Left lung (tissue), 4 donors: ENCODE measurements at regions not wholly inside any gene's neighbourhood (a gene's known extent, or its start where the extent isn't known, plus 50 kb on each side); places are given as distances from the start of the nearest gene placed in this dataset.

Experiments
- ATAC-seq: fragments of 200-7000 bp; cut with Tn5 transposase; one replicate; pipeline ENCODE4 v1.9.1; 2020; ENCODE audit warnings: moderate library complexity
- DNase-seq, 4 donors: peaks; one replicate each; pipeline ENCODE4 v3.0.0-alpha.2; 2013 to 2020
- H3K27ac ChIP-seq, 2 donors: fragments of 200-600 bp; sonication (generic) in 1 of 2; one replicate each; pipeline versions ENCODE4 v1.5.0 to v1.8.0; 2020 to 2021
- H3K27me3 ChIP-seq, 2 donors: fragments of 200-600 bp; sonication (generic) in 1 of 2; one replicate each; pipeline versions ENCODE4 v1.5.0 to v1.8.0; 2020 to 2021
- H3K36me3 ChIP-seq, 2 donors: fragments of 200-600 bp; sonication (generic) in 1 of 2; one replicate each; pipeline versions ENCODE4 v1.5.0 to v1.8.0; 2020 to 2021
- H3K4me1 ChIP-seq, 2 donors: fragments of 200-600 bp; one replicate each; pipeline ENCODE4 v1.8.0; 2021
- H3K4me3 ChIP-seq, 2 donors: fragments of 200-600 bp; sonication (generic) in 1 of 2; one replicate each; pipeline versions ENCODE4 v1.5.0 to v1.8.0; 2020 to 2021; ENCODE audit warnings: mild to moderate bottlenecking in 1 of 2
- H3K9me3 ChIP-seq, 2 donors: fragments of 200-600 bp; sonication (generic) in 1 of 2; one replicate each; pipeline versions ENCODE4 v1.5.0 to v1.8.0; 2020 to 2021
- CTCF ChIP-seq, 2 donors: fragments of 200-600 bp; sonication (generic) in 1 of 2; IDR thresholded peaks; one replicate each; pipeline versions ENCODE4 v1.5.0 to v1.8.0; 2021; ENCODE audit warnings: antibody characterized with exemption in 2 of 2
- intact Hi-C, 2 donors: fragments of 100-400 bp; cut with DNase I; formaldehyde crosslinking; loops; one replicate each; pipeline versions ENCODE4 v1.11.2 to v1.14.2; 2022
- donor health status: DM: no; HTN: yes; CAD: no.
- donor health status: DM: no; HTN: no; CAD: no.

GRCh38 chr2:8231902-8232301 is 450.0 kb upstream of the ID2 start:
- no peaks in the 10 kb centered on the region for H3K9me3 ChIP-seq
- no peaks in the 10 kb centered on the region for H3K36me3 ChIP-seq
- intact Hi-C loops, result no loop called here
- DNase-seq (no peak), ATAC-seq (no peak)
- no peaks in the 10 kb centered on the region for H3K27me3 ChIP-seq
- no peak for TF ChIP-seq CTCF (IDR thresholded peaks at IDR 0.05)
- H3K4me1 ChIP-seq, result peaks cover 0 to 28% of the 10 kb centered on the region in 2 donors
- no peak overlapping the region for H3K27ac ChIP-seq
- no peak overlapping the region for H3K4me3 ChIP-seq

GRCh38 chr2:8232871-8233270 is 449.0 kb upstream of the ID2 start:
- Histone ChIP-seq H3K4me3 (no peak overlapping the region), H3K4me1 (peaks cover 0 to 28% of the 10 kb centered on the region in 2 donors), H3K27me3 (no peaks in the 10 kb centered on the region), H3K36me3 (no peaks in the 10 kb centered on the region), H3K9me3 (no peaks in the 10 kb centered on the region), H3K27ac (no peak overlapping the region)
- TF ChIP-seq CTCF (IDR thresholded peaks at IDR 0.05), result no peak
- DNase-seq (no peak), ATAC-seq (no peak)
- intact Hi-C loops, result no loop called here

- ATAC-seq (peak; percentile 59), DNase-seq (peak in 1 of 4 donors; percentile 40)
- peak overlapping the region in 1 of 2 donors; percentile 42 for H3K27ac ChIP-seq
- intact Hi-C loops, result no loop called here
- no peaks in the 10 kb centered on the region for H3K27me3 ChIP-seq
- no peak for TF ChIP-seq CTCF (IDR thresholded peaks at IDR 0.05)
- no peak overlapping the region for H3K4me3 ChIP-seq
- no peaks in the 10 kb centered on the region for H3K9me3 ChIP-seq
- peaks cover 3 to 36% of the 10 kb centered on the region in 2 donors for H3K4me1 ChIP-seq
- H3K36me3 ChIP-seq, result no peaks in the 10 kb centered on the region
These were observed 447.6 kb upstream of the ID2 start for GRCh38 chr2:8234253-8234652.

- no peaks in the 10 kb centered on the region for H3K9me3 ChIP-seq
- TF ChIP-seq CTCF (IDR thresholded peaks at IDR 0.05), result no peak
- no peaks in the 10 kb centered on the region for H3K36me3 ChIP-seq
- no peak overlapping the region for H3K4me3 ChIP-seq
- DNase-seq, result no peak
- intact Hi-C loops, result no loop called here
- peaks cover 3 to 35% of the 10 kb centered on the region in 2 donors for H3K4me1 ChIP-seq
- H3K27ac ChIP-seq, result peak overlapping the region in 1 of 2 donors; percentile 42
- no peak for ATAC-seq
- no peaks in the 10 kb centered on the region for H3K27me3 ChIP-seq
These were observed 447.0 kb upstream of the ID2 start for GRCh38 chr2:8234757-8235374.

- Histone ChIP-seq H3K4me1 (peaks cover 3 to 34% of the 10 kb centered on the region in 2 donors), H3K4me3 (no peak overlapping the region), H3K27ac (no peak overlapping the region), H3K27me3 (no peaks in the 10 kb centered on the region), H3K36me3 (no peaks in the 10 kb centered on the region), H3K9me3 (no peaks in the 10 kb centered on the region)
- TF ChIP-seq CTCF (IDR thresholded peaks at IDR 0.05), result no peak
- ATAC-seq (no peak), DNase-seq (no peak)
- intact Hi-C loops, result no loop called here
These were observed 446.4 kb upstream of the ID2 start for GRCh38 chr2:8235419-8235818.
